ENCODE measurements at regions not wholly inside any gene's neighbourhood (a gene's known extent, or its start where the extent isn't known, plus 50 kb on each side); places are given as distances from the start of the nearest gene placed in this dataset.

DNA sequence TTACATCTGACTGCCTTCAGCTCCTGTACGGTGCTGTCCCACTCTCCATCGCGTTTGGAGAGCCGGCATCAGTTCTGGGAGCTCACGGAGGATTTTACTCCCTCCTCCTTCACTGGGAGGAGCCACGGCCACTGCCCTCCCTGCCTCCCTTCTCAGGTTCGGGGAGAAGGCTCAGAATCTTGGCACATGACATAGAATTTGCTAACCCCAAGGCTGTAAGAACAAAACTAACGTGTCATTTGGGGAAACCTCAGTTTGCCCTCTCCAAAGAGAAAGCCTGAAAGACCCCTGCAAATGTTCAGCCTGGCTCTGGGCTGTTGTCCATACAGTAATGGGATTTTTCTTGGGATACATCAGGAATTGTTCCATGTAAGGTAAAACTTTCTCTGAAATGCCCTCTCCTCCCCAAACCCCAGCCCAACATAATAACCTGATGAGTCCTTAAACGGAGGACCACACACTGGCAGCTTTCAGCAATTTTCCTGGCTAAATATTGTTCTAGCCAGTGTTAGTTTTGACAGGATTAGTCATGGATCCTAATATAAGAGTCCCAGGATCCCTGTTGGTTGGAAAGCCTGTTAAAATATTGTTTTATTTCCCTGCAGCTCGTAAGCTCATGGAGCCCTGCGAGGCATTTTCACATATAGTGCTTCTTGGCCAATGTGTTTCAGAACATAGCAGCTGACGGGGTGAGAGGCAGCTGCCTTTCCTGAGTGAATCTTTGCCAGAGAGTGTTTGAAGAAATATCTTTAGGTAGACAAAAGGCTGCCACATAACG, 98.8 kb downstream of the RHOU start:
- H3K4me1 ChIP-seq: no peaks in the 10 kb centered on the region
- H3K27ac ChIP-seq: no peak overlapping the region
- H3K4me3 ChIP-seq: no peak overlapping the region
- no peaks in the 10 kb centered on the region for H3K36me3 ChIP-seq (ENCODE audit: insufficient read depth in 1 of 2, low read depth in 1 of 2)
- intact Hi-C loops (cut with DNase I): no loop called here
- 19 to 46% (median 25%) methylated on average over 13 of the region's 13 CpGs for WGBS, 3 donors
- DNase-seq (no peak), ATAC-seq (no peak)
- peaks cover 0 to 4% (median 0%) of the 10 kb centered on the region in 3 donors for H3K27me3 ChIP-seq (ENCODE audit: insufficient read depth in 3 of 3, low read length in 2 of 3)
- TF ChIP-seq CTCF (IDR thresholded peaks at IDR 0.05): no peak
- no peaks in the 10 kb centered on the region for H3K9me3 ChIP-seq

DNA sequence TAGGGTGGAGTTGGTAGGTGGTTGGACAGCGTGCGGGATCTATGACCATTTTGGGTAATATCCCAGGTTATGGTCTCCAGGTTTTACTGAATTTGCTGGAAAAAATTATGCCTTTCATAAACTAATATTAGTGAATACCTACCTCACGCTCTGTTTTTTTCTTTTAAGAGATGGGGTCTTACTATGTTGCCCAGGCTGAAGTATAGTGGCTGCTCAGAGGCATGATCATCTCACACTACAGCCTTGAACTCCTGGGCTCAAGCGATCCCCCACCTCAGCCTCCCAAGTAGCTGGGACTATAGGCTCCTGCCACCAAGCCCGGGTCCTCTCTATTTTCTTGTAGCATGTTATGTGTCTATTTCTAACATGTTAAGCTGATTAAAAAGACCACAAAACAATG, 100.2 kb downstream of the RHOU start:
- no peak for TF ChIP-seq CTCF (IDR thresholded peaks at IDR 0.05)
- DNase-seq: no peak
- ATAC-seq: no peak
- no peak overlapping the region for H3K27ac ChIP-seq
- no peaks in the 10 kb centered on the region for H3K4me1 ChIP-seq
- intact Hi-C loops (cut with DNase I): no loop called here
- H3K4me3 ChIP-seq: no peak overlapping the region
- H3K9me3 ChIP-seq: no peaks in the 10 kb centered on the region
- 96 to 99% (median 98%) methylated on average over 5 of the region's 5 CpGs for WGBS, 3 donors
- peaks cover 0 to 4% (median 0%) of the 10 kb centered on the region in 3 donors for H3K27me3 ChIP-seq (ENCODE audit: insufficient read depth in 3 of 3, low read length in 2 of 3)
- H3K36me3 ChIP-seq (ENCODE audit: insufficient read depth in 1 of 2, low read depth in 1 of 2): no peaks in the 10 kb centered on the region

DNA sequence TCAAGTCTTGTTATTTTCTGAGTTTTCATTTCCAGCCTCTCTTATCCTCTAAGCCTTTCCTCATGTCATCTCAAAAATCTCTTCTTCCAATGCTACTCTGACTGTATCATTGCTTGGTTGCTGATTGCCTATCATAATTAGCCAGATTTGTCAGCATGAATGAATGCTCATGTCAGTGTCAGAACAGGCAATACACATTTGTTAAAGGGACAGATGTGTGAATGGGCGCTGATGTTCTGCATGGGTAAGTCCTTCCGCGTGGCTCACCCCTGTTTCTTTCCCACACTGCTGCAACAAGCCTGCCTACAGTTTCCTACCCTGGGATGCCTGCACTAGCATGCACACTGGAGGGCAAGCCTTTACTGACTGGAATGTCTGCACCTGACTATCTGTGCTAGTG, 100.6 kb downstream of the RHOU start:
- ATAC-seq: no peak
- H3K27ac ChIP-seq: no peak overlapping the region
- intact Hi-C loops (cut with DNase I): no loop called here
- 93 to 95% (median 95%) methylated on average over 3 of the region's 3 CpGs for WGBS, 3 donors
- H3K4me1 ChIP-seq: no peaks in the 10 kb centered on the region
- no peak for TF ChIP-seq CTCF (IDR thresholded peaks at IDR 0.05)
- H3K27me3 ChIP-seq (ENCODE audit: insufficient read depth in 3 of 3, low read length in 2 of 3): peaks cover 0 to 4% (median 0%) of the 10 kb centered on the region in 3 donors
- H3K36me3 ChIP-seq (ENCODE audit: insufficient read depth in 1 of 2, low read depth in 1 of 2): no peaks in the 10 kb centered on the region
- DNase-seq: no peak
- H3K9me3 ChIP-seq: no peaks in the 10 kb centered on the region
- no peak overlapping the region for H3K4me3 ChIP-seq

- 90 to 95% (median 92%) methylated on average over 3 of the region's 3 CpGs for WGBS, 3 donors
- intact Hi-C loops (cut with DNase I): no loop called here
Observed at GRCh38 chr1:228836427-228836826, 101.1 kb downstream of the RHOU start.

More at GRCh38 chr1:228836427-228836826, 101.1 kb downstream of the RHOU start:
- Histone ChIP-seq H3K27ac (no peak overlapping the region), H3K4me1 (no peaks in the 10 kb centered on the region), H3K4me3 (no peak overlapping the region), H3K27me3 (ENCODE audit: insufficient read depth in 3 of 3, low read length in 2 of 3) (peaks cover 0 to 4% (median 0%) of the 10 kb centered on the region in 3 donors), H3K36me3 (ENCODE audit: insufficient read depth in 1 of 2, low read depth in 1 of 2) (no peaks in the 10 kb centered on the region), H3K9me3 (no peaks in the 10 kb centered on the region)
- DNase-seq: no peak
- no peak for TF ChIP-seq CTCF (IDR thresholded peaks at IDR 0.05)
- no peak for ATAC-seq

Data from psoas muscle (tissue), 7 donors.